Endodermal cell (in vitro differentiated cells): ENCODE measurements at regions not wholly inside any gene's neighbourhood (a gene's known extent, or its start where the extent isn't known, plus 50 kb on each side); places are given as distances from the start of the nearest gene placed in this dataset.

Experiments used
- DNase-seq: peaks from one replicate; pipeline ENCODE4 v3.0.0-alpha.2; 2017
- H3K27ac ChIP-seq: 2 replicates; pipeline ENCODE4 v1.5.1; 2013; ENCODE audit warnings: mild to moderate bottlenecking, low read depth, low read length, moderate library complexity
- H3K27me3 ChIP-seq: 2 replicates; pipeline ENCODE4 v1.6.1; 2013; ENCODE audit warnings: mild to moderate bottlenecking, low read length, moderate library complexity; ENCODE audit not compliant: insufficient read depth, control insufficient read depth, poor library complexity, severe bottlenecking
- H3K36me3 ChIP-seq: 2 replicates; pipeline ENCODE4 v1.7.0; 2013; ENCODE audit warnings: mild to moderate bottlenecking, low read length, moderate library complexity; ENCODE audit not compliant: control insufficient read depth, insufficient read depth
- H3K4me1 ChIP-seq: one replicate; pipeline ENCODE4 v1.7.0; 2013; ENCODE audit warnings: low read length; ENCODE audit not compliant: control insufficient read depth, insufficient read depth
- H3K4me3 ChIP-seq: 2 replicates; pipeline ENCODE4 v1.5.1; 2013; ENCODE audit warnings: mild to moderate bottlenecking, low read length, moderate library complexity
- H3K9ac ChIP-seq: 2 replicates; pipeline ENCODE4 v1.6.1; 2013; ENCODE audit warnings: mild to moderate bottlenecking, low read length, moderate library complexity; ENCODE audit not compliant: poor library complexity, severe bottlenecking; ENCODE audit errors: extremely low read depth
- H3K9me3 ChIP-seq: 2 replicates; pipeline ENCODE4 v1.6.1; 2013; ENCODE audit warnings: mild to moderate bottlenecking, low read length, moderate library complexity; ENCODE audit not compliant: control insufficient read depth
- H3K27ac Mint-ChIP-seq: 2 replicates; pipeline ENCODE4 v1.8.0; 2020; ENCODE audit warnings: mixed read lengths
- H3K27me3 Mint-ChIP-seq: 2 replicates; pipeline ENCODE4 v1.8.0; 2021; ENCODE audit warnings: mild to moderate bottlenecking, mixed read lengths; ENCODE audit not compliant: insufficient read depth
- H3K36me3 Mint-ChIP-seq: 2 replicates; pipeline ENCODE4 v1.8.0; 2020; ENCODE audit warnings: low read depth, mixed read lengths
- H3K4me1 Mint-ChIP-seq: 2 replicates; pipeline ENCODE4 v1.8.0; 2020; ENCODE audit warnings: mixed read lengths
- H3K4me3 Mint-ChIP-seq: 2 replicates; pipeline ENCODE4 v1.8.0; 2020; ENCODE audit warnings: mild to moderate bottlenecking, moderate library complexity, mixed read lengths
- H3K9me3 Mint-ChIP-seq: 2 replicates; pipeline ENCODE4 v1.8.0; 2020; ENCODE audit warnings: mild to moderate bottlenecking, mixed read lengths
- CTCF ChIP-seq: fragments of 200-600 bp; sonication (generic); conservative IDR thresholded peaks from 2 replicates; pipeline ENCODE4 v1.5.0; 2021; ENCODE audit warnings: antibody characterized with exemption, mild to moderate bottlenecking
- WGBS, 2 experiments: methylation state at CpG; one replicate each; pipeline versions ENCODE4 v1.1.5 to v1.1.7; 2013; ENCODE audit warnings: missing lambda C conversion rate in 2 of 2, mixed read lengths in 1 of 2; ENCODE audit not compliant: insufficient coverage in 1 of 2, insufficient read length in 1 of 2; 5-methylcytosine and 5-hydroxymethylcytosine counted together

GRCh38 chr1:87179851-87180519 lies 148.7 kb upstream of the LMO4 start:
- H3K27ac ChIP-seq: no peak overlapping the region
- Mint-ChIP-seq H3K36me3 (no peaks in the 10 kb centered on the region), H3K27ac (no peak overlapping the region), H3K4me1 (no peaks in the 10 kb centered on the region), H3K4me3 (no peak overlapping the region), H3K9me3 (no peaks in the 10 kb centered on the region), H3K27me3 (peaks cover 37% of the 10 kb centered on the region)
- no peaks in the 10 kb centered on the region for H3K36me3 ChIP-seq
- DNase-seq: no peak
- 88 to 97% methylated on average over 6 to 8 of the region's 8 CpGs for WGBS, 2 experiments
- no peak overlapping the region for H3K4me3 ChIP-seq
- H3K4me1 ChIP-seq: no peaks in the 10 kb centered on the region
- no peak overlapping the region for H3K9ac ChIP-seq
- H3K27me3 ChIP-seq: peaks cover 25% of the 10 kb centered on the region
- no peaks in the 10 kb centered on the region for H3K9me3 ChIP-seq
- TF ChIP-seq CTCF: no peak

DNA sequence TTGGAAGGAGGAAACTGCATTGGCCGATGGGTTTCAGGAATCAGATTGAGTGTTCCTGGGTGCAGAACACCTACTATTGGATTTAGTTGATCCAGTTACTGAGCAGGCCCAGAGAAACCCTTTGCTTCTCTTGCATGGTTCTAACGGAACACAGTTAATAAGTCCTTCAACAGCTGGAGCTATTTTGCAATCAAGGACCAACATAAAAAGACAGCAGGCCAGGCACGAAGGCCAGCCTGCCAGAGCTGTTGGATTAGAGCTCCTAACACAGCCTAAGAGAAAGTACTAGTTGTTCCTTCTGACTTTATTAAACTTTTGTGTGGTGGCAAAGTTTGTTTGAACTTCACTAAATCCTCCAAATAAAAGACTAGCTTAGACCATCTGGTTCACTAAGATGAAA lies 148.0 kb upstream of the LMO4 start:
- no peaks in the 10 kb centered on the region for H3K36me3 Mint-ChIP-seq
- Histone ChIP-seq H3K27me3 (peaks cover 25% of the 10 kb centered on the region), H3K36me3 (no peaks in the 10 kb centered on the region), H3K9me3 (no peaks in the 10 kb centered on the region), H3K4me3 (no peak overlapping the region), H3K4me1 (no peaks in the 10 kb centered on the region), H3K27ac (no peak overlapping the region), H3K9ac (no peak overlapping the region)
- H3K4me3 Mint-ChIP-seq: no peak overlapping the region
- no peaks in the 10 kb centered on the region for H3K9me3 Mint-ChIP-seq
- 91 to 96% methylated on average over 2 to 3 of the region's 3 CpGs for WGBS, 2 experiments
- H3K27ac Mint-ChIP-seq: no peak overlapping the region
- no peak for DNase-seq
- H3K27me3 Mint-ChIP-seq: peaks cover 38% of the 10 kb centered on the region
- no peak for TF ChIP-seq CTCF
- no peaks in the 10 kb centered on the region for H3K4me1 Mint-ChIP-seq

- Histone ChIP-seq H3K27me3 (peaks cover 19% of the 10 kb centered on the region), H3K9ac (no peak overlapping the region), H3K27ac (no peak overlapping the region), H3K36me3 (no peaks in the 10 kb centered on the region), H3K4me1 (no peaks in the 10 kb centered on the region), H3K4me3 (no peak overlapping the region), H3K9me3 (no peaks in the 10 kb centered on the region)
- H3K4me3 Mint-ChIP-seq: no peak overlapping the region
- no peaks in the 10 kb centered on the region for H3K9me3 Mint-ChIP-seq
- H3K27me3 Mint-ChIP-seq: peaks cover 39% of the 10 kb centered on the region
- no peaks in the 10 kb centered on the region for H3K36me3 Mint-ChIP-seq
- no peaks in the 10 kb centered on the region for H3K4me1 Mint-ChIP-seq
- no peak for DNase-seq
- H3K27ac Mint-ChIP-seq: no peak overlapping the region
- TF ChIP-seq CTCF: no peak
These were observed 146.1 kb upstream of the LMO4 start for GRCh38 chr1:87182611-87183010.
